ENCODE measurements at regions not wholly inside any gene's neighbourhood (a gene's known extent, or its start where the extent isn't known, plus 50 kb on each side); places are given as distances from the start of the nearest gene placed in this dataset.
"Not testable (repeated sequence)": the region's sequence is repeated elsewhere in the genome, so short reads cannot be mapped to it uniquely, and the experiment has no call there.

- Histone ChIP-seq H3K27ac (ENCODE audit: low read depth, low read length) (no peak overlapping the region), H3K9me2 (replicated peaks; ENCODE audit: control insufficient read depth, low read length) (no peaks in the 10 kb centered on the region), H4K20me1 (ENCODE audit: control insufficient read depth, insufficient read depth, low read depth, low read length) (no peaks in the 10 kb centered on the region), H3K36me3 (ENCODE audit: control insufficient read depth, low read length) (no peaks in the 10 kb centered on the region), H3F3A (ENCODE audit: control insufficient read depth, insufficient read depth) (no peaks in the 10 kb centered on the region), H3K27me3 (ENCODE audit: control insufficient read depth, low read length) (no peaks in the 10 kb centered on the region), H3K4me2 (ENCODE audit: low read length) (no peak overlapping the region), H3K4me3 (ENCODE audit: low read length) (no peak overlapping the region), H3K79me2 (ENCODE audit: control insufficient read depth, low read length) (no peaks in the 10 kb centered on the region), H3K4me1 (ENCODE audit: control insufficient read depth, low read length) (no peaks in the 10 kb centered on the region), H3K9me3 (ENCODE audit: control insufficient read depth, insufficient read depth, low read length) (no peaks in the 10 kb centered on the region)
- no peak for TF ChIP-seq EZH2phosphoT487 (IDR thresholded peaks at IDR 0.05; ENCODE audit: borderline replicate concordance, low read length)
- no peak for TF ChIP-seq CTCF (IDR thresholded peaks at IDR 0.05; ENCODE audit: low read depth, low read length, poor library complexity, severe bottlenecking)
These were observed 958.0 kb upstream of the CNTN5 start for GRCh38 chr11:98062714-98063113.

GRCh38 chr11:98068251-98068650 lies 952.5 kb upstream of the CNTN5 start:
- Histone ChIP-seq H3K4me2 (ENCODE audit: low read length) (no peak overlapping the region), H3K27me3 (ENCODE audit: control insufficient read depth, low read length) (no peaks in the 10 kb centered on the region), H3K9me3 (ENCODE audit: control insufficient read depth, insufficient read depth, low read length) (no peaks in the 10 kb centered on the region), H3K36me3 (ENCODE audit: control insufficient read depth, low read length) (no peaks in the 10 kb centered on the region), H3K9me2 (replicated peaks; ENCODE audit: control insufficient read depth, low read length) (no peaks in the 10 kb centered on the region), H3F3A (ENCODE audit: control insufficient read depth, insufficient read depth) (no peaks in the 10 kb centered on the region), H3K27ac (ENCODE audit: low read depth, low read length) (no peak overlapping the region), H3K79me2 (ENCODE audit: control insufficient read depth, low read length) (no peaks in the 10 kb centered on the region), H3K4me1 (ENCODE audit: control insufficient read depth, low read length) (no peaks in the 10 kb centered on the region), H3K4me3 (ENCODE audit: low read length) (no peak overlapping the region), H4K20me1 (ENCODE audit: control insufficient read depth, insufficient read depth, low read depth, low read length) (no peaks in the 10 kb centered on the region)
- TF ChIP-seq CTCF (IDR thresholded peaks at IDR 0.05; ENCODE audit: low read depth, low read length, poor library complexity, severe bottlenecking) (no peak), EZH2phosphoT487 (IDR thresholded peaks at IDR 0.05; ENCODE audit: borderline replicate concordance, low read length) (no peak)

- H3K9me3 ChIP-seq (ENCODE audit: control insufficient read depth, insufficient read depth, low read length); H3K79me2 ChIP-seq (ENCODE audit: control insufficient read depth, low read length); H3K9me2 ChIP-seq (replicated peaks; ENCODE audit: control insufficient read depth, low read length): not testable (repeated sequence)
These were observed 951.6 kb upstream of the CNTN5 start for GRCh38 chr11:98069147-98069546.

GRCh38 chr11:98069861-98070260 lies 950.9 kb upstream of the CNTN5 start:
- H3K4me1 ChIP-seq (ENCODE audit: control insufficient read depth, low read length), result no peaks in the 10 kb centered on the region
- H3K9me2 ChIP-seq (replicated peaks; ENCODE audit: control insufficient read depth, low read length), result no peaks in the 10 kb centered on the region
- no peaks in the 10 kb centered on the region for H3F3A ChIP-seq (ENCODE audit: control insufficient read depth, insufficient read depth)
- no peaks in the 10 kb centered on the region for H3K27me3 ChIP-seq (ENCODE audit: control insufficient read depth, low read length)
- no peak overlapping the region for H3K4me2 ChIP-seq (ENCODE audit: low read length)
- no peaks in the 10 kb centered on the region for H3K79me2 ChIP-seq (ENCODE audit: control insufficient read depth, low read length)
- no peak overlapping the region for H3K27ac ChIP-seq (ENCODE audit: low read depth, low read length)
- H4K20me1 ChIP-seq (ENCODE audit: control insufficient read depth, insufficient read depth, low read depth, low read length), result no peaks in the 10 kb centered on the region
- no peak for TF ChIP-seq CTCF (IDR thresholded peaks at IDR 0.05; ENCODE audit: low read depth, low read length, poor library complexity, severe bottlenecking)
- no peak overlapping the region for H3K4me3 ChIP-seq (ENCODE audit: low read length)
- H3K36me3 ChIP-seq (ENCODE audit: control insufficient read depth, low read length), result no peaks in the 10 kb centered on the region
- H3K9me3 ChIP-seq (ENCODE audit: control insufficient read depth, insufficient read depth, low read length), result no peaks in the 10 kb centered on the region

More at GRCh38 chr11:98069147-98069546, 951.6 kb upstream of the CNTN5 start:
- H3K27ac ChIP-seq (ENCODE audit: low read depth, low read length); H3K36me3 ChIP-seq (ENCODE audit: control insufficient read depth, low read length); H3K4me1 ChIP-seq (ENCODE audit: control insufficient read depth, low read length); H3K4me2 ChIP-seq (ENCODE audit: low read length); H4K20me1 ChIP-seq (ENCODE audit: control insufficient read depth, insufficient read depth, low read depth, low read length); H3K4me3 ChIP-seq (ENCODE audit: low read length); H3K27me3 ChIP-seq (ENCODE audit: control insufficient read depth, low read length); H3F3A ChIP-seq (ENCODE audit: control insufficient read depth, insufficient read depth): not testable (repeated sequence)
